Stimulated activated CD8-positive, alpha-beta memory T cell treated with anti-CD3 and anti-CD28 coated beads, Interleukin-7, amount 100 ng/mL, for 1 hour (primary cell): ENCODE measurements at regions not wholly inside any gene's neighbourhood (a gene's known extent, or its start where the extent isn't known, plus 50 kb on each side); places are given as distances from the start of the nearest gene placed in this dataset.

Source experiments
- DNase-seq, 2 donors: peaks; one replicate each; pipeline ENCODE4 v3.0.0-alpha.2; 2020; ENCODE audit warnings: low read depth in 2 of 2

DNA sequence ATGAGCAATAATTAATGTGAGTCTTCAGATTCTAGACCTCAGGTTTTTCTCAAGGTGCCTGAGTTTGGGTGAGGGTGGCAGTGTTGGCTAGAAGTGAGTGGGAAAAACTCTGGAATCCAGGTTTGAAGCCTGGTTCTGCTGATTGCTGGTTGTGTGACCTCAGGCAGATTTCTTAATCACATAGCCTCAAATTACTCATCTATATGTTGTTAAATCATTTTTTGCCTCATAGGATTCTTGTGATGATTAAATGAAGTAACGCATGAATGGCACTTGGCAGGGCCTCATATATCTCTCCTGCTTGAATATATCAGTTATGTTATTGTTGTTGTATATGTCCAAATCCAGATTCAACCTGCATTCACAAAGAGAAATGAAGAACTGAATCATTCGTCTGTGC lies 60.5 kb downstream of the NR2F2 start:
- no peak for DNase-seq

DNA sequence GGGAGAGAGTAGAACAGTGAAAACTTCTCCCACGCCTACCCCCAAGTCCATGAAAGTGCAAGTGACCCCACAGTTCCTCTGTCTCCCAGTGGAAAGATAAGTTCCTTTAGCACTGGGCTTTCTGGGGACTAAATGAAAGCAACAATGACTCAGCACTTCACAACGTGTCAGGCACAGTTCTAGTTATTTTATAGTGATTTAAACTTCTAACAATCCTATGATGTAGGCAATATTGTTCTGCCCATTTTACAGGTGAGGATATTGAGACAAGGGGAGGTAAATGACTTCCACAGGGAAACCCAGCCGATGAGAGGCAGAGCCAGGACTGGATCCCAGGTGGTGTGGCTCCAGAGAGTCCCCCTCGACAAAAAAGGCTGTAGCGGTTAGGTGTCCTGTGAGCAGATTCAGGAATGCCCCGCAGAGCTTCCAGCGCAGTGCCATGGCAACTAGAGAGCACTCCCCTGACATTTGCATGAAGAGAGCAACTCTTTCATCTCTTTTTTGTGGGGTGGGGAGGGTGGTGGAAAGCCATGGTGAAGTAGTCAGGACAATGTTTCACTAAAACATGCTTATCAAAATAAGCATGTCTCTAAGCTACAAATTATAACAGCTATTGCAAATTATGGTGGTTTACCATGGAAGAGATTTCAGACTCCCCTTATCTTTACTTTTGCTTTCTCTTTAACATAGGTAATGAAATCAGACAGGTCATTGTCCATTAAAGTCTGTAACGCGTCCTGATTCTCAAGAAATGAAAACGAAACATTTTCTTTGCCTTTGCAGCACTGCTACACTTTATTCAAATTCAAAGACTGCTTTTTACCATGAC lies 62.1 kb downstream of the NR2F2 start:
- DNase-seq, result no peak

DNA sequence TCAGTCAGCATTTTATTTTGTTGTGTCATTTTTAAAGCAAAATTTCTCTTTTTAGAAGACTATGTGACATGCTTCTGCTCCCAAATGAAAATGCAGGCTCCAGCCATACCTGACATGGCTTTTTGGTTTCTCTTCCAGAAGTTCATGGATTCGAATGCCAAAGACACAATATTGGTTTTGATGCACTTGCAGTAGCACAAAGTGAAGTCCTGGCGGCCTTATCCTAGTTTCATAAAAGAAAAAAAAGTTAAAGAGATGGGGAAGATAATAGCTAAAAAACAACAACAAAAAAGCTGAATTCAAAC lies 62.7 kb downstream of the NR2F2 start:
- DNase-seq, result no peak

DNA sequence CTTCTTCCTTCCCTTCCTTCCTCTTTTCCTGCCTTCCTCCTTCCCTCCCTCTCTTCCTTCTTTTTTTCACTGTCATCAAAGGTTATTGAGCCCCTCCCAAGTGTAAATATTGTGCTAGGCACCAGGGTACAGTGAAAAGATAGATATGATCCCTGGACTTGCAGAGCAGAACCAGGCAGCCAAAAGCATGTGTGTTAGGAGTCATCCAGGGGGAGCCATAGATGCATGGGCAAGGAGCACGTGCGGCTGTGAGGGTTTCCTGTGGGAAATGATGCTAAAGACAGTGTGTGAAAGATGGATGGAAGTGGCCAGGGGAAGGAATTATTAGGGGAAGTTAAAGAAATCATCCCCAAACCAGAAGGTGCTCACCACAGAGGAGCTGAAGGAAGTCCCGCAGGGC lies 65.2 kb downstream of the NR2F2 start:
- no peak for DNase-seq

DNA sequence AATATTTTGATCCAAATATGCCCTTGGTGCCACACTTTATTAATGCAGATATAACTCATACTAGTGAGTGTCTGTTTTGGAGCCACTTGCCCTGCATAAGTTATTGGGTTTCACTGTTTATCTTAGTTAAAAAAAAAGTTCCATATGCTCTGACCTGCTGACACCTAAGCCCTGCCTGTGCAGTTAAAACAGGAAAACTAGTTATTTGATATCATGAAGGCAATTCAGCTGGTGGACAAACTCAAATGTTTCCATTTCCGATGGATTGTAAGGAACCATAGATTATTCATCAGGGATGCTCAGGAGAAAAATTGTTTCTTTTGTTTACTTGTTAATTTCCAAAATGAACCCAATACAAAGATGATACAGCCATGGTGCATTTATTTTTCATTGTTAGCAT lies 68.3 kb downstream of the NR2F2 start:
- DNase-seq, result no peak

DNA sequence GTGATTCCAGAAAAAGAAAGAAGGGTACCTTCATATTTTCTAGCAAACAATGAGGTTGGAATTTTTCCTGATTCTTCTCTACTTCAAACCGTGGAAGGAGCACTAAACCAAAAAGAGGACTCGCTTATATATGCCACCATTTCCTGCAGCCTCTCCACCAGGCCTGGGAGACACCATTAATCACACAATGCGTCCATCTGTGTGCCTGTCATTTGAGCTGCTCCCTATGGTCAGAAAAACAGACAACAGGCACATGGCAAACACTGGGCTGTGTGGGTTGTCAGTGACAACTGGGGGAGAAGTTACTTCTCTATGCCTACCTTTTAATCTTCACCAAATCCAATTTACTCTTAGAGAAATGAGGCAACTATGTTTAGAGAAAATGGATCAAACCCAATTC lies 71.9 kb downstream of the NR2F2 start:
- DNase-seq, result no peak

DNA sequence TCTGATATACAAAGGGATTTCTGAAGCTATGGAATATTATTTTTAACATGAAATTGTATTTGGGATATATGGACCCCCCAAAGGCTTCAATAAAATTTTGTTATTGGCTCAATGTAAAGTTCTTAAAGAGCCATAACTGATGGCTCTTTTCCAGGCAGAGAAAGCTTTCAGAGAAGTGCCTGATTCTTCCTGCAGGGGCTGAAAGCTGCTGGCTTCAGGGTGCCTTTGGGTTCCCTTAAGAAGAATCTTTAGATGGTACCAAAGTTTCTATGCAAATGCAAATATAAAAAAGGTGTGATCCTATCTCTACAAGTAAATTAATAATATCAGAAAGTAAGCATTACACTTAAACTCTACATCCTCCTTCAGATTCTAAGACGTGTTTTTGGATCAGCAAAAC lies 72.6 kb downstream of the NR2F2 start:
- DNase-seq, result no peak

DNA sequence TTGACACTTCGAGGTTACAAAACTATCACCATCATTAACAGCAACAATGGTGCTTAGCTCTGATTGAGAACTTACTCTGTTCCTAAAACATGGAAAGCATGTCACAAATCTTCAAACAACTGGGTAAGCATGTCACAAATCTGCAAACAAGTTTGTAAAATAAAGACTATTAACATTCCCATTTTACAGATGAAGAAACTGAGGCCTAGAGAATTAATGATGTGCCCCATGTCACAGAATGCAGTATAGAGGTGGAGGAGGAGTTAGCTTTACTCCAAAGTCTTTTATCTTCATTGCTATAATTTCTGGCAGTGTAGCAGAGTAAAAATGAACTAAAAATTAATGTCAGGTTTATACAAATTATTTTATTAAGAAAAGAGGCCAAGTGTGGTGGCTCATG lies 73.4 kb downstream of the NR2F2 start:
- no peak for DNase-seq

DNA sequence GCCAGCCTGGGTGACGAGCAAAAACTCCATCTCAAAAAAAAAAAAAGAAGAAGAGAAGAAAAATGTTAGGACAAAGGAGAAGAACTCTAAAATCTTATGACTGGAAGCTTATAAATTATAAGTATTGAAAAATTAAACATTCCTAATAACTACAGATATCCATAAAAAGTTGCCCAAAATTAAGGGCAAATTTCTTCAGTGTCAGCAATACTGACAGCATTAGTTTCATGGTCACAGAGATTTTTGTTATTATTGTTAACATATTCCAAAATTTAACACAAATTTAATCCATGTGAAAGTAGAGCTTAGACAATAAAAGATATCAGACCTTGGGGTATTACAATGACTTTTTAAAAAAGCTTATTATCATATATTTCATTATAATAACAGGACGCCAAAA lies 74.1 kb downstream of the NR2F2 start:
- DNase-seq, result no peak

DNA sequence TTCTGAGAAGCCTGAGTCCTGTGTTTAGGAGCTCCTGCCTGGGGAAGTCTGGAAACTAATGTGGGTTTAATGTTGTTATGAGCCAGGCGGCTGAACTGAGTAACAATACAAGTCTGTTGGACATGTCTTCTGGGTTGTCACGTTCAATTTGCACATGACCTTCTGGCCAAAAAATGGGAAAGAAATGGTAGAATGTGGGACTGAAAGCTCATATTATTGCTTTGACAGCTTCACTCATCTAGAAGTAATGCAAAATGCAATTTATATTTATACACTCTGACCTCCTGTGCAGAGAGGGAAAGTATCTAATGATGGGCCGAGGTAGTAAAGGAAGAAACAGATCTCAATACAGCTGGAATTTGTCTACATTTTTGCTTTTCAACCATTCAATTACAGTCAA lies 75.8 kb downstream of the NR2F2 start:
- no peak for DNase-seq

DNA sequence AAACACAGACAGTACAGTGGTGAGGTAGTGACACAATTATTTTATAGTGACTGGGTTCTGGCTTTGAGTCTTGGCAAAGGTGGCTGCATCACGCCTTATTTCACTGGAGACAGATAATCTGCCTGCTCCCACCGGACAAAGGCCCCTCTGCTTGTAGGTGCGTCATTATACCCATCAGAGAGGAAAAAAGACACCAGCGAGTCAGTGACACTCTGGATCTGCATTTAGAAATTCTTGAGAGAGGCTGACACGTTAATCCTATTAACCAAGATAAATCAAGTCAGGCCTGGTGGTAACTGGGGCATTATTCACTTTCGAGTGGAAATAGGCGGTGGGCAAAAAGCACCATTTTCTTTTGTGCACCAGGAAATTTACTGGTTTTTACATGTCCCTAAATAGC lies 76.2 kb downstream of the NR2F2 start:
- no peak for DNase-seq

DNA sequence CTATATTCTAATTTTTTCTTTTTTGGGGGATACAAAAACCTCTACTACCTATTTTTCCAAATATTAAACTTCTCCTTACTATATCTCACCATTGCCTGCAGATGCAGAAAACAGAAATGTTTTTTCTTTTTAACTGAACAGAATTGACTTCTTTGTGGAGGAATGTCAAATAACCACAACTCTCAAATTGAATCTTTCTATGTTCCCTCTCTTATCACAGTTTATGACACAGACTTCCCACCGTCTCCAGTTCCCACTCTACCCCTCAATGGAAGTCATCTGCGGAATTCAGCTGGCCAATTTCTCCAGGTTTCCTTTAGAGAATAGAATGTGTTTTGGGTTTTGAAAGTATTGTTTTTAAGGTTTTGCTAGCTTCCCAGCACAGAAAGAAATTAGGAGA lies 77.0 kb downstream of the NR2F2 start:
- DNase-seq, result no peak

DNA sequence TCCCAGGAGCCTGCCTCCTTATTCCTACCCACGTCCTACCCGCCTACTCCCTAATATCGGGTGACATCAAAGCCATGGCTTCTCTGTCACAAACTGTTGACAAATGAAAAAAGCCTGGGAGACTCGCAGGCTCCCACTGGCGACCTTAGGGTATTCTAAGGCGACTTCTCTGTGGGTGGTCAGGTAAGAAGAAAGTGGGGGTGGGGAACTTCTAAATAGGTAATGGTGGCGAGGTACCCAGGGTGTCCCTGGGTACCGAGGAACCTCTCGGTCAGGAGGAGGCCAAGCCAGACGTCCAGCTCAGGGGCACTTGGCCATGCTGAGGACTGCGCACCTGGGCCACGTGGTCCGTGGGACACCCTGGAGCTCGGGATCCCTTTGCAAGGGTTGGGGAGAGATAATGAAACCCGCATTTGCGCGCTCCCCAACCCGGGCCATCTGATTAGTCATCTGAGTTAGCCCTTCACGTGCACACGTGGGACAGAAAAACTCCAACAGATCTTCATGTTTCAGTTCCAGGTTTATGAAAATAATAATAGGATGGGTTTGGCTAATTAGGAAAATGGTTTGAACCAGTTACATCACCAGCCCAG lies 78.2 kb downstream of the NR2F2 start:
- no peak for DNase-seq

DNA sequence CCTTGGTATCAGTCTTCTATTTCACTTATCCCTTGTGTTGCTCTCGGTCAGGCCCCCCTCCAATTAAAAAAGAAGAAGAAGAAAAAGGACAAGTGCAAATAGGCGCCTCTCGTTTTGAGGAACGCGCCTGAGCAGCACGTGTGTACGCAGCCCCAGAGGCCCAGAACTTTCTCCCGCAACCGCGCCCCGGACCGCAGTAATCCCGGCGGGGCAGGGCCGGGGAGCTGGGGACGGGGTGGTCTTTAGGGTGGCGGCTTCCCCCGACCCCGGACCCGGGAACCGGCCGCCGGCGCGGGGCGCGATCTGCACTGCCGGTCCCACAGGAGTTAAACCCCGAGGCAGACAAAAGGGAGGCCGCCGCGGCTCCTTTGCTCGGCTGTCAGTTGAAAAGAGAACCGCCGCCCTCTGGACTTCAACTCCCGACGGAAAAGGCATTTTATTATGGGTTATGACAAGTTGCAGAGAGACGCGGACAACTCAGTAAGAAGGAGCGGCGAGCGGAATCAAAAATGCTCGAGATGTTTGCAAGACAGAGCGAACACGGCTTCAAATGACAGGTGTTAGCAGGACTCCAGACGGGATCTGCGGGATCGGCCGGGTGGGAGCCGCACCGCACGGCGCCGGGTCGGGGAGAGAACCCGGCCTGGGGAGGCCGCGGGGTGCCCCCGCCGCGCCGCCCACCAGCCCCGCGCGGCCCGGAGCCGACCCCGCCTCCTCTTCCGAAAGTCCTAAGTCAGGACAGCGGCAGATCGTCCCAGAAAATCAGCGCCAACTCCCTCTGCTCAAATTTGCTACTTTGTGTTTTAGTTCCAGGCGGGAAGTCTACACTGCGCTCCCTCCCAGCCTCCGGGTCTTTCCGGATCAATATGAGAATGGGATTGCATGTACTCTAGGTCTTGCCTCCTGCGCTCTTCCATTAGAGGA lies 79.0 kb downstream of the NR2F2 start:
- no peak for DNase-seq

DNA sequence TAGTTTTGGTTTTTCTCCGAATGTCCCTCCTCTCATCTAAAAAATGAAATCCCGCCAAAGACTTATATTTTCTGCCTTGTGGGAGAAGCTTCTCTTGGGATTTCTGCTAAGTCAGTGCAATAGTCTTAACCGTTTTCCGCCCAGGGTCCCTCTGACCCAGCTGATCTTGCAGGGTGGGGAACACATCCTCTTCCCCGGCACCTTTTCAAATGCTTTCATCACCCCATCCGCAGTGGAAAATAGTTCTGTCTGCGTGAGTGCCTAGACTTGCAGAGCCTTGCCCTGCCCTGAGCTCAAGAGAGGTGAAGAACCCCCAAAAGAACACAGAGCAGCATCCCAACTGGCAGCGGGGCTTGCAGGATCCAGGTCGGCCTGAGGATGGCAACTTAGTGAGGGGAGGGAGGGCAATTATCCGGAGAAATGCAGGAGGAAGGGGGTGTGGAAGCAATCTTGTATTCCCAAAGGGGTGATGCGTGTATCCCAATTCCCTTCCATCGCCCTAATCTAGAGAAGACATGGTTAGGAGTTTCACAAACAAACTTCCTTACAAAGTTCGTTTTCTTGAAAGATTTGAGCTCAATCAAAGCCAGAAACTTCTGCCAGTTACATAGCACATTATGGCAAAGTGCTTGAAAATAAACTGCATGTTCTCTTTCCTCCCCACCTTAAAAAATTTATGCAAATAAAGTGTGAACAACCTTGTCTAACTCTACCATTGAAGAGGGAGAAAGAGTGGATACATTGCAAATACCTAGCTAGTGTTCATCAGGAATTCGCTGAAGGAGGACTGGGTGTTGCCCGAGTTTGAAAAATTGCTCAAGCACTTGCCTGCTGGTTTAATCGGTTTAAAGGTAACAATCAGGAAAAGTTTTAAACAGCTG lies 79.9 kb downstream of the NR2F2 start:
- DNase-seq, result no peak

DNA sequence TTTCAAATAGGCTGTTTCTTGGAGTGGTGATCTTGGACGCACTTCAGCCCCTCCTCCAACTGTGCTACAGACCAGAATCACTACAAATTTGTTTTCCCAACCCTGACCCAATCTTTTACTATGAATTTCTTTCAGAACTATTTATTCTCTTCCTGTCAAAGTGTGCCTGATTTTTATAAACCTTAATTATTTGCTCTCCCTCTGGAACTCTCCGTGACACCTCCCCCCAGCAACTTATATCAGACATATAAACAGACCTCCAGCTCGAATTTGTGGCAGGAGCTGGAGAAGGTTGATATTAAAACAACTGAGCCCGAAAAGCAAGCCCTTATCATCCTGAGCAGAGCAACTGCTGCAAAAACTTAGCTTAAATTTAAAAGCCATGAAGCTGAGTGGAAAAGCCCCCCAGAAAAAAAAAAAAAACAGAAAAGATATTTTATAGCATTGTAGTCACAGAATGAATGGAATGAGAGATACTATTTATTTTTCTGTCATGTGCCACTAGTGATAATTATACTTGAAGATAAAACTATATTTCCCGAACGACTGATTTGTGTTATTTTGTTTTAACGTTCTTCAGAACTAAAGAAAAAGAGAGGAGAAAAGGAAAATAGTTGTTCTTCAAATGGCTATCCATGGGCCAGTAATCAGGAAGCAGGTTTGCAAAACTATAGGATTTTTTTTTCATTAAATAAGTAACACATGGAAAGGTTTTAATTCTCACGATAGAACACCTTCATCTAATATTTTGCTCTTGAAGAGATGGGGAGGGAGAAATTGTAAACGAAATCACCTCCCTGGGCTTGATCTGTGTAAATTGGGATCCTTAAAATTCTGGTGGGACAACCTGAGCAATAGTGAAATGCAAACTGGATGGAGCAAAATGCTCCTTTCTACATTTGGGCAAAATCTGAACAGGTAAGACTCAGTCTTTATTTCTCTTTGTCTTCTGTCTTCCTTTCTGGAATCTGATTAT lies 80.8 kb downstream of the NR2F2 start:
- no peak for DNase-seq

DNA sequence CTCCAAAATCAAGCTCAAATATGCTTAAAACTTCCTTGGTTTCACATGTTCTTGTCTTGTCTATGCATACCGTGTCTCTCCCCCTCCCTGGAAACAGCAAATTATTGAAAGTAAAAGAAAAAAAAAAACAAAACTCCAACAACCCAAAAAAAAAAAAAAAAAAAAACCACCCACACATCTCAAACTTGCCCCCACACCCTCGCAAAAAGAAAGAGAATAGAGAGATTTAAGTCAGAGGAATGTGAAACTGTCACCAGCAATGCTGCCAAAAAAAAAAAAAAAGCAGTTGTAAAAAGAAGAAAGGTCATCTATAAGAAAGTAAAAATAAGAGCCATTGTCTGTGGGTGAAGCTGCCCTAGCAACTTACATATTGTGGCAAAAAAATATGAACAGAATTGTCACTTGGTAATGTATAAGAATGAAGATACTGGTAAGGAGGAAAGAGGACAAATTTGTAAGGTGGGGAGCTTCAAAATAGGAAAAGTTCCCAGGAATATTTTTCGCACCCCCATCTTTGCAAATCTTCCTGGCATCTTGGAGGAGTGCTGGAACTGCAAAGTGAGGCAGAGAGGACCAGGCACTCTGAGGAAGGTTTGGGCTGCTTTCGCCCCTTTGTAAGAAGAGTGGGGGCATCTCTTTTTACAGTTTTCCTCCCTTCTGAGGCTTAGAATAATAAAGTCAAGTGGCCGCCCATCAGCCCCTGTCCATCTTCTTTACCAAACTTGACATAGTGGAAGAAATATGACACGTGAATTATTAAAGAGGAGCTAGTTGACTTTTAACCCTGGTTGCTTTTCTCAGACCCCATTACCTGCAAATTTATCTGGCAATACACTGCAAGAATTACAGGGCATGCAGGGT lies 81.8 kb downstream of the NR2F2 start:
- no peak for DNase-seq

DNA sequence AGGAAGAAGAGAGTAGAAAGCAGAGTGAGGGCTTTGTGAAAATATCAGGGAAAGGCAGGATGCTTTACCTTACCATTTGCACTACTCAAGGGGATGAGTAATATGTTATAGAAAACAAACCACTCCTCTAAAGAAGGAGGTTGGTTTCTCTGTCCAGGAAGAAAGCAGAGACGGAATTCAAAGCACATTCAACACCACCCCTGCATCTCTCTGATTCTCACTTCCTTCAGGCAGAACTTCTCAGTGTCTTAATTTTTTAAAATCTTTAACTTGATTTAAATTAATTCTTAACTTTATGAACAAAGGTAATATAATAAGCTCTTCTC lies 82.4 kb downstream of the NR2F2 start:
- no peak for DNase-seq

DNA sequence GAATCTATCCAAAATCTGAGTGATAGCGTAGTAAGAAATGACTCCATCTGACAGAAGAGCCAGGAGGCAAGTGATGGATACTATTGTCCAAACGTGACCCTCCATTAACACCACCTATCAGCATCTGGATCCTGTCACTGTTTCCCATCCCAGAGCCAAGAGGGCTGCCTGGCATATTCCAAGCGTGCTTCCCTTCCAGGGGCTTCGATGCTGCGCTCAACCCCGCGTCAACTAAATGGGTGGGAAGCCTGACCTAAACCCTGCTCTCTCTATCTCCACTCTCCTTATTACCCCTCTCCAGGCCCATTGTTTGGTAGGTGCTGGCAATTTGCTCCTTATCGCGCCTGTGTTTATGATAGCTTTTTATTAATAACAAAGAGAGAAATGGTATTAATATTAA lies 83.2 kb downstream of the NR2F2 start:
- no peak for DNase-seq

DNA sequence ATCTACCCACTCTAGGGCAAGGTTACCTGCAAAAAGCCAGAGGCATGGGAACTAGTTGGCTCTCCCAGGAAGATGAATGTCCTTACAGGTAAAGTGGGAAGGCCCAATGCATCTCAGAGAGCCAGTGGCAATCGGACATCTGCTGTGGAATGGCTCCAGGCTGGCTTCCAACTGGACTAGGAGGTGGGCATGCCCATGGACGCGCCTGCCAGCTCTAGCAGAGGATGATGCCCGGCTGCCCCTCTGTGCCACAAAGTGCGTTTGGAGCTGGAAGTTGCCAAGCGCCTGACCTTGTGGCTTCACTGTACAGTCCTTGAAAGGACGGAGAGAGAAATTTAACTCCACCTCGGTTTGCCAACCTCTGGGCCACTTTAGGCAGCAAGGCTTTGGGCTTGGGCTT lies 84.4 kb downstream of the NR2F2 start:
- no peak for DNase-seq
